ENCODE measurements at regions not wholly inside any gene's neighbourhood (a gene's known extent, or its start where the extent isn't known, plus 50 kb on each side); places are given as distances from the start of the nearest gene placed in this dataset.

DNA sequence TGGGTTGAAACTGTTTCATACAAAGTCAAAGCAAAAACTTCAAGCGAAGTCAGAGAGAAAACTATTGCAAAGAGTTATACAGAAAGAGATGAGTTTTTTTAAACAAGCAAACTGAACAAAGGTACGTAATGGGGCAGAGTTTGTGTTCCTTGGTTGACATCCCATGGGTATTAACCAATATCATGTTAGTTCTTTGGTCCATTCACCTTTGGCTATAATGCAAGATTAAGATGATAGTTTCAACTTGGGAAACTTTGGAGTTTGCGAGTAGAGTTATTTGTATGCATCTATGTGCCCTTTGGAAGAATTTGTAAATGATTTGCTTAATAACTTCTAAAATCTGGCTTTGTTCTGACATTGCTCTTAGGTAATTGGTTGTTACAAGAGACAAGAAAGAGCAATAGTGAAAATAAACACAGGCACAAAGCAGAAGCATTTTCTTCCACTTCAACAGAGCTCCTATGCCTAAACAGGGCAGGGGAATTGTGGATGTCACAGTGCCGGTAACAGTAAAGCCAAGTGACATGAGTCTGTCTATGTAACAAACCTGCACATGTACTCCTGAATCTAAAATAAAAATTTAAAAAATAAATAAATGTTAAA lies 936.1 kb downstream of the SUCLG1 start:
- no peak overlapping the region for H3K4me3 ChIP-seq (ENCODE audit: low read depth, low read length)
- no peaks in the 10 kb centered on the region for H3K9me3 ChIP-seq
- TF ChIP-seq CTCF (IDR thresholded peaks at IDR 0.05; ENCODE audit: low read depth, low read length): no peak
- DNase-seq: no peak
- no peaks in the 10 kb centered on the region for H3K36me3 ChIP-seq
- no peaks in the 10 kb centered on the region for H3K4me1 ChIP-seq
- H3K27me3 ChIP-seq: no peaks in the 10 kb centered on the region

DNA sequence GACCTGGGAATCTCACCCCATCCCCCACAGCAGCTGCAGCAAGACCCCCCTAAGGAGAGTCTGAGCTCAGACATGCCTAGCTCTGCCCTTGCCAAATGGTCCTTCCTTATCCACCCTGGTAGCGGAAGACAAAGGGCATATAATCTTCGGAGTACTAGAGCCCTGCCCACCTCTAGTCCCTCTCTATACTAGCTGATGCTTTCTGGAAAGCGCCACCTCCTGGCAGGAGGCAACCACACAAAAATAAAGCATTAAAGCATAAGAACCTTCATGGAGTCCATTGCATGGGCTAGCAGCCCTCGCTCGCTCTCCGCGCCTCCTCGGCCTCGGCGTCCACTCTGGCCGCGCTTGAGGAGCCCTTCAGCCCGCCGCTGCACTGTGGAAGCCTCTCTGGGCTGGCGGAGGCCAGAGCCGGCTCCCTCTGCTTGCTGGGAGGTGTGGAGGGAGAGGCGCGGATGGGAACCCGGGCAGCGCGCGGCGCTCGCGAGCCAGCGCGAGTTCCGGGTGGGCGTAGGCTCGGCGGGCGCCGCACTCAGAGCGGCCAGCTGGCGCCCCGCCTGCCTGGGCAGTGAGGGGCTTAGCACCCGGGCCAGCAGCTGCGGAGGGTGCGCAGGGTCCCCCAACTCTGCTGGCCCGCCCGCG lies 941.2 kb downstream of the SUCLG1 start:
- Histone ChIP-seq H3K9me3 (no peaks in the 10 kb centered on the region), H3K36me3 (no peaks in the 10 kb centered on the region), H3K27me3 (no peaks in the 10 kb centered on the region), H3K4me1 (no peaks in the 10 kb centered on the region), H3K4me3 (ENCODE audit: low read depth, low read length) (no peak overlapping the region)
- no peak for TF ChIP-seq CTCF (IDR thresholded peaks at IDR 0.05; ENCODE audit: low read depth, low read length)
- no peak for DNase-seq

GRCh38 chr2:83516503-83516902 lies 942.6 kb downstream of the SUCLG1 start:
- no peak for DNase-seq
- Histone ChIP-seq H3K27me3 (no peaks in the 10 kb centered on the region), H3K4me3 (ENCODE audit: low read depth, low read length) (no peak overlapping the region), H3K9me3 (no peaks in the 10 kb centered on the region), H3K36me3 (no peaks in the 10 kb centered on the region), H3K4me1 (no peaks in the 10 kb centered on the region)
- no peak for TF ChIP-seq CTCF (IDR thresholded peaks at IDR 0.05; ENCODE audit: low read depth, low read length)

- Histone ChIP-seq H3K9me3 (no peaks in the 10 kb centered on the region), H3K27me3 (no peaks in the 10 kb centered on the region), H3K36me3 (no peaks in the 10 kb centered on the region), H3K4me1 (no peaks in the 10 kb centered on the region), H3K4me3 (ENCODE audit: low read depth, low read length) (no peak overlapping the region)
- no peak for DNase-seq
- no peak for TF ChIP-seq CTCF (IDR thresholded peaks at IDR 0.05; ENCODE audit: low read depth, low read length)
These were observed 971.6 kb downstream of the SUCLG1 start for GRCh38 chr2:83487451-83487850.

DNA sequence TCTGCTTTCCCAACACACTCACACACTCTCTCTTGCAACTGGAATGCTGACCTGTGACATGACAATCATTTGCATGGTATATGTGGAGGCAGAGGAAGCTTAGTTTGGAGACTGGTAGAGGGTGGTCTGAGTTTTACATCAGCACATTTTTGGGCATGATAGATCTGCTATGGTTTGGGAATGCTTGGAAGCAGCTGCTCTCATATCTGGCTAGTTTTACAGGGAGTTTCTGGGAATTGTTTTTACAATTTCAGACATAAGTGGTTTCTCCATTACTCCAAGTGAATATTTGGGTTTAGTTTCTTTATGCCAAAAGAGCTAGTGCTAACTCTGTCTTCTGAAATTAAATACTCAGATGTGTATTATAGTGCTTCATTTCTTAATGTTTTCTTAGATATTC lies 977.6 kb downstream of the SUCLG1 start:
- Histone ChIP-seq H3K4me1 (no peaks in the 10 kb centered on the region), H3K4me3 (ENCODE audit: low read depth, low read length) (no peak overlapping the region), H3K9me3 (no peaks in the 10 kb centered on the region), H3K27me3 (no peaks in the 10 kb centered on the region), H3K36me3 (no peaks in the 10 kb centered on the region)
- no peak for TF ChIP-seq CTCF (IDR thresholded peaks at IDR 0.05; ENCODE audit: low read depth, low read length)
- no peak for DNase-seq

DNA sequence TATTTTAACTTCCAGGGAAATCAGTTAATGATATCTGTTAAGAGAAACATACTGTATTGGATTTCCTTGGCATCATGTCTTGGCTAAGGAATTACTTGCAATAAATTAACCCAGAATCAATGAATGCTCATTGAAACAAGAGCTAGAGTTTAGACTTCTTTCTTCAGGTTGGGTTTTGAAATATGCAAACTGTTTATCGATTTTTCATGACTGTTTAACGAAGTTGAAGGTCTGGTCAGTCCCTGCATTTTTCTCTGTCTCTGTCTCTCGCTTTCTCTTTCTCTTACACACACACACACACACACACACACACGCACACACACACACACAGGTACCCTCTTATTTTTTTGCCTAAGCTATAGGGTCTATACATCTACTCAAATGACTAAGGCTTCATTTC lies 981.0 kb downstream of the SUCLG1 start:
- no peaks in the 10 kb centered on the region for H3K27me3 ChIP-seq
- no peaks in the 10 kb centered on the region for H3K4me1 ChIP-seq
- TF ChIP-seq CTCF (IDR thresholded peaks at IDR 0.05; ENCODE audit: low read depth, low read length): no peak
- no peak for DNase-seq
- no peaks in the 10 kb centered on the region for H3K36me3 ChIP-seq
- H3K4me3 ChIP-seq (ENCODE audit: low read depth, low read length): no peak overlapping the region
- no peaks in the 10 kb centered on the region for H3K9me3 ChIP-seq
